GM18511 (cell line): ENCODE measurements at regions not wholly inside any gene's neighbourhood (a gene's known extent, or its start where the extent isn't known, plus 50 kb on each side); places are given as distances from the start of the nearest gene placed in this dataset.
"Not testable (repeated sequence)": the region's sequence is repeated elsewhere in the genome, so short reads cannot be mapped to it uniquely, and the experiment has no call there.

Experiments used
- ATAC-seq: cut with Tn5 transposase; IDR thresholded peaks from one replicate; pipeline ENCODE4 v1.9.1; 2021; ENCODE audit warnings: mild to moderate bottlenecking, moderate library complexity; ENCODE audit not compliant: unreplicated experiment

- no peak for ATAC-seq
Measured at GRCh38 chr2:17148407-17149145, 369.7 kb downstream of the RAD51AP2 start.

GRCh38 chr2:17146358-17146757, 371.9 kb downstream of the RAD51AP2 start:
- ATAC-seq: no peak

GRCh38 chr2:17136877-17137276, 381.4 kb downstream of the RAD51AP2 start:
- ATAC-seq: no peak

- no peak for ATAC-seq
Measured at GRCh38 chr2:17136231-17136630, 382.0 kb downstream of the RAD51AP2 start.

GRCh38 chr2:17135619-17136018, 382.6 kb downstream of the RAD51AP2 start:
- ATAC-seq: no peak

- no peak for ATAC-seq
Measured at GRCh38 chr2:17133052-17133671, 385.1 kb downstream of the RAD51AP2 start.

GRCh38 chr2:17130627-17131026, 387.6 kb downstream of the RAD51AP2 start:
- not testable (repeated sequence) for ATAC-seq

GRCh38 chr2:17125989-17126620, 392.1 kb downstream of the RAD51AP2 start:
- ATAC-seq: no peak

- ATAC-seq: peak; percentile 52
Measured at GRCh38 chr2:17124575-17125318, 393.5 kb downstream of the RAD51AP2 start.

GRCh38 chr2:17122887-17123501, 395.2 kb downstream of the RAD51AP2 start:
- no peak for ATAC-seq

- no peak for ATAC-seq
Measured at GRCh38 chr2:17115466-17115865, 402.8 kb downstream of the RAD51AP2 start.

- ATAC-seq: no peak
Measured at GRCh38 chr2:17115042-17115441, 403.2 kb downstream of the RAD51AP2 start.

GRCh38 chr2:17107871-17108270, 410.4 kb downstream of the RAD51AP2 start:
- ATAC-seq: no peak

GRCh38 chr2:17107151-17107550, 411.1 kb downstream of the RAD51AP2 start:
- ATAC-seq: no peak

- ATAC-seq: no peak
Measured at GRCh38 chr2:17106418-17106817, 411.8 kb downstream of the RAD51AP2 start.

- ATAC-seq: peak; percentile 82
Measured at GRCh38 chr2:17104454-17104853, 413.8 kb downstream of the RAD51AP2 start.

GRCh38 chr2:17101596-17101995, 416.6 kb downstream of the RAD51AP2 start:
- no peak for ATAC-seq

GRCh38 chr2:17101091-17101490, 417.1 kb downstream of the RAD51AP2 start:
- no peak for ATAC-seq

- no peak for ATAC-seq
Measured at GRCh38 chr2:17095340-17095739, 422.9 kb downstream of the RAD51AP2 start.

- ATAC-seq: no peak
Measured at GRCh38 chr2:17093712-17094111, 424.5 kb downstream of the RAD51AP2 start.

- no peak for ATAC-seq
Measured at GRCh38 chr2:17086990-17087389, 421.4 kb upstream of the CYRIA start.
